Chondrocyte (in vitro differentiated cells): ENCODE measurements at regions not wholly inside any gene's neighbourhood (a gene's known extent, or its start where the extent isn't known, plus 50 kb on each side); places are given as distances from the start of the nearest gene placed in this dataset.
A peak's percentile ranks its signal among the peaks of the same experiment; 100 is the strongest.

Experiments
- DNase-seq: peaks from one replicate; pipeline ENCODE4 v3.0.0; 2021; ENCODE audit warnings: mixed read lengths, low spot score
- H3K27ac Mint-ChIP-seq: one replicate; pipeline ENCODE4 v1.8.0; 2021; ENCODE audit warnings: mild to moderate bottlenecking, moderate library complexity, mixed read lengths; ENCODE audit not compliant: unreplicated experiment
- H3K27me3 Mint-ChIP-seq: 2 replicates; pipeline ENCODE4 v1.8.0; 2021; ENCODE audit warnings: low read depth, mixed read lengths
- H3K36me3 Mint-ChIP-seq: 2 replicates; pipeline ENCODE4 v1.8.0; 2021; ENCODE audit warnings: low read depth, mixed read lengths
- H3K4me1 Mint-ChIP-seq: 2 replicates; pipeline ENCODE4 v1.8.0; 2021; ENCODE audit warnings: low read depth, mild to moderate bottlenecking, mixed read lengths
- H3K4me3 Mint-ChIP-seq: one replicate; pipeline ENCODE4 v1.8.0; 2021; ENCODE audit warnings: mild to moderate bottlenecking, moderate library complexity, mixed read lengths; ENCODE audit not compliant: unreplicated experiment
- H3K9me3 Mint-ChIP-seq: 2 replicates; pipeline ENCODE4 v1.8.0; 2021; ENCODE audit warnings: low read depth, mixed read lengths
- TF ChIP-seq, protein P1 (sequence below): fragments of 200-600 bp; sonication (generic); IDR thresholded peaks from 2 replicates; pipeline ENCODE4 v1.5.0; 2021; ENCODE audit warnings: antibody characterized with exemption, mild to moderate bottlenecking, moderate library complexity

GRCh38 chr7:68148440-68148839 is 1151.8 kb downstream of the TYW1 start:
- TF ChIP-seq, protein P1, sequence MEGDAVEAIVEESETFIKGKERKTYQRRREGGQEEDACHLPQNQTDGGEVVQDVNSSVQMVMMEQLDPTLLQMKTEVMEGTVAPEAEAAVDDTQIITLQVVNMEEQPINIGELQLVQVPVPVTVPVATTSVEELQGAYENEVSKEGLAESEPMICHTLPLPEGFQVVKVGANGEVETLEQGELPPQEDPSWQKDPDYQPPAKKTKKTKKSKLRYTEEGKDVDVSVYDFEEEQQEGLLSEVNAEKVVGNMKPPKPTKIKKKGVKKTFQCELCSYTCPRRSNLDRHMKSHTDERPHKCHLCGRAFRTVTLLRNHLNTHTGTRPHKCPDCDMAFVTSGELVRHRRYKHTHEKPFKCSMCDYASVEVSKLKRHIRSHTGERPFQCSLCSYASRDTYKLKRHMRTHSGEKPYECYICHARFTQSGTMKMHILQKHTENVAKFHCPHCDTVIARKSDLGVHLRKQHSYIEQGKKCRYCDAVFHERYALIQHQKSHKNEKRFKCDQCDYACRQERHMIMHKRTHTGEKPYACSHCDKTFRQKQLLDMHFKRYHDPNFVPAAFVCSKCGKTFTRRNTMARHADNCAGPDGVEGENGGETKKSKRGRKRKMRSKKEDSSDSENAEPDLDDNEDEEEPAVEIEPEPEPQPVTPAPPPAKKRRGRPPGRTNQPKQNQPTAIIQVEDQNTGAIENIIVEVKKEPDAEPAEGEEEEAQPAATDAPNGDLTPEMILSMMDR: no peak
- Mint-ChIP-seq H3K4me3 (no peak overlapping the region), H3K27me3 (peaks cover 10% of the 10 kb centered on the region), H3K27ac (no peak overlapping the region), H3K4me1 (no peaks in the 10 kb centered on the region), H3K9me3 (peaks cover 16% of the 10 kb centered on the region), H3K36me3 (peaks cover 2% of the 10 kb centered on the region)
- no peak for DNase-seq

DNA sequence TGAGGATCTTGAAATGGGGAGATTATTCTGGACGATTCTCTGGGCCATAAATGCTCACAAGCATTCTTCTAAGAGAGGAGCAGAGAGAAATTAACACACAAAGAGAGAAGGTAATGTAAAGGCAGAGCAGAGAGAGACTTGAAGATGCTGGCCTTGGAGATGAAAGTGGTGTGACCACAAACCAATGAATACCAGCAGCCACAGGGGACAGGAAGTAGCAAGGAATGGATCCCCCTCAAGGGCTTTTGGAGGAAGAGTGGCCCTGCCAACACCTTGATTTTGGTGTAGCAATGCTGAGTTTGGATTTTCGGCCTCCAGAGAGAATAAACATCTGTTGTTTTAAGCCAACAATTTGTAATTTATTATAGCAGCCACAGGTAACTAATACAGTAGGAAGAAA is 1155.6 kb downstream of the TYW1 start:
- DNase-seq: no peak
- no peak overlapping the region for H3K4me3 Mint-ChIP-seq
- H3K4me1 Mint-ChIP-seq: no peaks in the 10 kb centered on the region
- no peaks in the 10 kb centered on the region for H3K36me3 Mint-ChIP-seq
- peaks cover 10% of the 10 kb centered on the region for H3K27me3 Mint-ChIP-seq
- TF ChIP-seq, protein P1: no peak
- peaks cover 4% of the 10 kb centered on the region for H3K9me3 Mint-ChIP-seq
- no peak overlapping the region for H3K27ac Mint-ChIP-seq

- no peak overlapping the region for H3K27ac Mint-ChIP-seq
- H3K36me3 Mint-ChIP-seq: no peaks in the 10 kb centered on the region
- peaks cover 3% of the 10 kb centered on the region for H3K27me3 Mint-ChIP-seq
- peaks cover 16% of the 10 kb centered on the region for H3K4me1 Mint-ChIP-seq
- no peak for DNase-seq
- H3K4me3 Mint-ChIP-seq: no peak overlapping the region
- peaks cover 4% of the 10 kb centered on the region for H3K9me3 Mint-ChIP-seq
- TF ChIP-seq, protein P1: no peak
These were observed 1159.0 kb downstream of the TYW1 start for GRCh38 chr7:68155676-68156075.

- peaks cover 16% of the 10 kb centered on the region for H3K4me1 Mint-ChIP-seq
- peaks cover 1% of the 10 kb centered on the region for H3K27me3 Mint-ChIP-seq
- H3K4me3 Mint-ChIP-seq: no peak overlapping the region
- no peak for DNase-seq
- peak overlapping the region; percentile 50 for H3K27ac Mint-ChIP-seq
- H3K36me3 Mint-ChIP-seq: no peaks in the 10 kb centered on the region
- TF ChIP-seq, protein P1: no peak
- peaks cover 4% of the 10 kb centered on the region for H3K9me3 Mint-ChIP-seq
These were observed 1162.2 kb downstream of the TYW1 start for GRCh38 chr7:68158686-68159295.

- peaks cover 8% of the 10 kb centered on the region for H3K9me3 Mint-ChIP-seq
- no peak overlapping the region for H3K4me3 Mint-ChIP-seq
- TF ChIP-seq, protein P1: no peak
- no peak for DNase-seq
- peaks cover 4% of the 10 kb centered on the region for H3K27me3 Mint-ChIP-seq
- peaks cover 16% of the 10 kb centered on the region for H3K4me1 Mint-ChIP-seq
- H3K27ac Mint-ChIP-seq: no peak overlapping the region
- H3K36me3 Mint-ChIP-seq: no peaks in the 10 kb centered on the region
These were observed 1166.1 kb downstream of the TYW1 start for GRCh38 chr7:68162712-68163111.
